GM23338 (cell line): ENCODE measurements at regions not wholly inside any gene's neighbourhood (a gene's known extent, or its start where the extent isn't known, plus 50 kb on each side); places are given as distances from the start of the nearest gene placed in this dataset.

ENCODE experiments used
- ATAC-seq: fragments of 200-7000 bp; cut with Tn5 transposase; 3 replicates; pipeline ENCODE4 v1.9.1; 2020
- DNase-seq: peaks from one replicate; pipeline ENCODE4 v3.0.0-alpha.2; 2015; ENCODE audit warnings: low spot score
- H2AFZ ChIP-seq: fragments of 200-600 bp; sonication (generic); 2 replicates; pipeline ENCODE4 v1.8.0; 2016; ENCODE audit warnings: antibody characterized with exemption, mild to moderate bottlenecking, moderate library complexity
- H3F3A ChIP-seq: fragments of 200-600 bp; sonication (generic); replicated peaks from 2 replicates; pipeline ENCODE4 v1.8.0; 2017; ENCODE audit warnings: antibody characterized with exemption, mixed run types, low read depth
- H3K27ac ChIP-seq: fragments of 200-600 bp; sonication (generic); 2 replicates; pipeline ENCODE4 v1.6.1; 2016; ENCODE audit warnings: low read depth
- H3K27me3 ChIP-seq: fragments of 200-600 bp; sonication (generic); 2 replicates; pipeline ENCODE4 v1.8.0; 2016; ENCODE audit warnings: mild to moderate bottlenecking, mixed run types, moderate library complexity; ENCODE audit not compliant: insufficient read depth
- H3K36me3 ChIP-seq: fragments of 200-600 bp; sonication (generic); 2 replicates; pipeline ENCODE4 v1.8.0; 2016; ENCODE audit warnings: mild to moderate bottlenecking; ENCODE audit not compliant: insufficient read depth
- H3K4me1 ChIP-seq: fragments of 200-600 bp; sonication (generic); 2 replicates; pipeline ENCODE4 v1.8.0; 2016; ENCODE audit warnings: mild to moderate bottlenecking, moderate library complexity; ENCODE audit not compliant: insufficient read depth
- H3K4me2 ChIP-seq: fragments of 200-600 bp; sonication (generic); 2 replicates; pipeline ENCODE4 v1.7.1; 2017; ENCODE audit warnings: mixed run types
- H3K4me3 ChIP-seq: fragments of 200-600 bp; sonication (generic); 2 replicates; pipeline ENCODE4 v1.6.1; 2016; ENCODE audit warnings: mixed run types
- H3K79me2 ChIP-seq: fragments of 200-600 bp; sonication (generic); replicated peaks from 2 replicates; pipeline ENCODE4 v1.8.0; 2017; ENCODE audit warnings: mild to moderate bottlenecking; ENCODE audit not compliant: insufficient read depth
- H3K9me2 ChIP-seq: fragments of 200-600 bp; sonication (generic); 2 replicates; pipeline ENCODE4 v1.8.0; 2017; ENCODE audit not compliant: insufficient read depth
- H4K20me1 ChIP-seq: fragments of 200-600 bp; sonication (generic); replicated peaks from 2 replicates; pipeline ENCODE4 v1.8.0; 2017; ENCODE audit warnings: mild to moderate bottlenecking; ENCODE audit not compliant: insufficient read depth
- H3K27ac Mint-ChIP-seq: 2 replicates; pipeline ENCODE4 v1.8.0; 2020; ENCODE audit warnings: inconsistent platforms, mild to moderate bottlenecking, moderate library complexity, mixed read lengths
- H3K27me3 Mint-ChIP-seq: 3 replicates; pipeline ENCODE4 v1.8.0; 2022; ENCODE audit warnings: low read depth, mild to moderate bottlenecking, moderate library complexity, mixed read lengths, inconsistent platforms; ENCODE audit not compliant: insufficient read depth, poor library complexity
- H3K36me3 Mint-ChIP-seq: 3 replicates; pipeline ENCODE4 v1.8.0; 2021; ENCODE audit warnings: low read depth, mild to moderate bottlenecking, inconsistent platforms, moderate library complexity, mixed read lengths
- H3K4me1 Mint-ChIP-seq: 3 replicates; pipeline ENCODE4 v1.8.0; 2020; ENCODE audit warnings: mild to moderate bottlenecking, inconsistent platforms, mixed read lengths
- H3K4me3 Mint-ChIP-seq: 3 replicates; pipeline ENCODE4 v1.8.0; 2021; ENCODE audit warnings: moderate library complexity, mild to moderate bottlenecking, inconsistent platforms, mixed read lengths
- H3K9me3 Mint-ChIP-seq: 3 replicates; pipeline ENCODE4 v1.8.0; 2020; ENCODE audit warnings: moderate library complexity, mild to moderate bottlenecking, inconsistent platforms, mixed read lengths
- CREB1 ChIP-seq: fragments of 250-450 bp; sonication (Bioruptor Pico); IDR thresholded peaks from 2 replicates; pipeline ENCODE4 v1.5.0; 2020; ENCODE audit warnings: low read depth, mild to moderate bottlenecking, moderate library complexity
- ETS1 ChIP-seq: IDR thresholded peaks from 2 replicates; pipeline ENCODE4 v1.6.1; 2016; ENCODE audit warnings: antibody characterized with exemption
- EZH2 ChIP-seq: fragments of 200-600 bp; sonication (generic); IDR thresholded peaks from one replicate; pipeline ENCODE4 v1.8.0; 2017; ENCODE audit warnings: antibody characterized with exemption, mild to moderate bottlenecking, low read depth; ENCODE audit not compliant: unreplicated experiment
- EZH2phosphoT487 ChIP-seq: fragments of 200-600 bp; sonication (generic); IDR thresholded peaks from one replicate; pipeline ENCODE4 v1.8.1; 2018; ENCODE audit warnings: antibody characterized with exemption; ENCODE audit not compliant: unreplicated experiment
- JUNB ChIP-seq: IDR thresholded peaks from one replicate; pipeline ENCODE4 v1.6.1; 2016; ENCODE audit warnings: antibody characterized with exemption; ENCODE audit not compliant: unreplicated experiment
- NANOG ChIP-seq: IDR thresholded peaks from 2 replicates; pipeline ENCODE4 v1.6.1; 2016; ENCODE audit warnings: antibody characterized with exemption, borderline replicate concordance
- POLR2AphosphoS5 ChIP-seq: IDR thresholded peaks from 2 replicates; pipeline ENCODE4 v1.6.1; 2016; ENCODE audit warnings: antibody characterized with exemption, low read depth
- STAT1 ChIP-seq: IDR thresholded peaks from one replicate; pipeline ENCODE4 v1.6.1; 2016; ENCODE audit warnings: antibody characterized with exemption; ENCODE audit not compliant: unreplicated experiment
- ZNF114 ChIP-seq: fragments of 250-450 bp; sonication (Bioruptor Pico); IDR thresholded peaks from 2 replicates; pipeline ENCODE4 v1.5.0; 2020; ENCODE audit warnings: mild to moderate bottlenecking, moderate library complexity
- ZNF331 ChIP-seq: fragments of 250-450 bp; sonication (Bioruptor Pico); IDR thresholded peaks from 2 replicates; pipeline ENCODE4 v1.5.0; 2020; ENCODE audit warnings: low read depth, mild to moderate bottlenecking, moderate library complexity
- ZNF462 ChIP-seq: fragments of 250-450 bp; sonication (Bioruptor Pico); IDR thresholded peaks from 2 replicates; pipeline ENCODE4 v1.5.0; 2020; ENCODE audit warnings: mild to moderate bottlenecking, moderate library complexity
- TF ChIP-seq, protein P1 (sequence below): IDR thresholded peaks from one replicate; pipeline ENCODE4 v1.6.1; 2018; ENCODE audit warnings: antibody characterized with exemption; ENCODE audit not compliant: unreplicated experiment
- TF ChIP-seq, protein P2 (sequence below), 2 experiments: fragments of 200-600 bp in 1 of 2; sonication (generic) in 1 of 2; conservative IDR thresholded peaks; 2 replicates each; pipeline versions ENCODE4 v1.5.1 to v1.6.1; 2016 to 2017; ENCODE audit warnings: antibody characterized with exemption in 2 of 2, low read depth in 2 of 2, mild to moderate bottlenecking in 2 of 2, moderate library complexity in 1 of 2

DNA sequence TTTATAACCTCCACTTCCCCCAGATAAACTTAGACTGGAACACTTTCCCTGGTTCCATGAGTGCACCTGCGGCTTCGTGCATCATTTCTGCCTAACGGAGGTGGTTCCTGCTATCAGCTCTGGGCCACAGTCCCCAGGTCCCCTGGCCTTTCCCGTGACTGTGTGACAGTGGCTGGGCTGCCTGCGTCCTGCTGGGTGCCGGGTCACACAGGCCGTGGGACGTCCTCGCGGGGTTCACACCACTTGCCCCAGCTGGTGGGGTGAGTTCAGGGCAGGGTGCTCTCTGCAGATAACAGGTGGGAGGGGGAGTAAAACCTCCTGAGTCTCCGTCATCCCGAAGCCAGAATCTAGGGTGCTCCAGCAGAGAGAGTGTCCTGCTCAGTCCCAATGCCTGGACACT lies 58.7 kb upstream of the CFAP46 start:
- TF ChIP-seq EZH2 (no peak), CREB1 (CRISPR knock-in tag) (no peak), ZNF114 (no peak), EZH2phosphoT487 (no peak), ZNF331 (no peak), ZNF462 (CRISPR knock-in tag) (no peak), POLR2AphosphoS5 (no peak), NANOG (no peak), STAT1 (no peak), ETS1 (no peak), JUNB (no peak)
- TF ChIP-seq, protein P1, sequence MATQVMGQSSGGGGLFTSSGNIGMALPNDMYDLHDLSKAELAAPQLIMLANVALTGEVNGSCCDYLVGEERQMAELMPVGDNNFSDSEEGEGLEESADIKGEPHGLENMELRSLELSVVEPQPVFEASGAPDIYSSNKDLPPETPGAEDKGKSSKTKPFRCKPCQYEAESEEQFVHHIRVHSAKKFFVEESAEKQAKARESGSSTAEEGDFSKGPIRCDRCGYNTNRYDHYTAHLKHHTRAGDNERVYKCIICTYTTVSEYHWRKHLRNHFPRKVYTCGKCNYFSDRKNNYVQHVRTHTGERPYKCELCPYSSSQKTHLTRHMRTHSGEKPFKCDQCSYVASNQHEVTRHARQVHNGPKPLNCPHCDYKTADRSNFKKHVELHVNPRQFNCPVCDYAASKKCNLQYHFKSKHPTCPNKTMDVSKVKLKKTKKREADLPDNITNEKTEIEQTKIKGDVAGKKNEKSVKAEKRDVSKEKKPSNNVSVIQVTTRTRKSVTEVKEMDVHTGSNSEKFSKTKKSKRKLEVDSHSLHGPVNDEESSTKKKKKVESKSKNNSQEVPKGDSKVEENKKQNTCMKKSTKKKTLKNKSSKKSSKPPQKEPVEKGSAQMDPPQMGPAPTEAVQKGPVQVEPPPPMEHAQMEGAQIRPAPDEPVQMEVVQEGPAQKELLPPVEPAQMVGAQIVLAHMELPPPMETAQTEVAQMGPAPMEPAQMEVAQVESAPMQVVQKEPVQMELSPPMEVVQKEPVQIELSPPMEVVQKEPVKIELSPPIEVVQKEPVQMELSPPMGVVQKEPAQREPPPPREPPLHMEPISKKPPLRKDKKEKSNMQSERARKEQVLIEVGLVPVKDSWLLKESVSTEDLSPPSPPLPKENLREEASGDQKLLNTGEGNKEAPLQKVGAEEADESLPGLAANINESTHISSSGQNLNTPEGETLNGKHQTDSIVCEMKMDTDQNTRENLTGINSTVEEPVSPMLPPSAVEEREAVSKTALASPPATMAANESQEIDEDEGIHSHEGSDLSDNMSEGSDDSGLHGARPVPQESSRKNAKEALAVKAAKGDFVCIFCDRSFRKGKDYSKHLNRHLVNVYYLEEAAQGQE, result no peak
- TF ChIP-seq, protein P2, sequence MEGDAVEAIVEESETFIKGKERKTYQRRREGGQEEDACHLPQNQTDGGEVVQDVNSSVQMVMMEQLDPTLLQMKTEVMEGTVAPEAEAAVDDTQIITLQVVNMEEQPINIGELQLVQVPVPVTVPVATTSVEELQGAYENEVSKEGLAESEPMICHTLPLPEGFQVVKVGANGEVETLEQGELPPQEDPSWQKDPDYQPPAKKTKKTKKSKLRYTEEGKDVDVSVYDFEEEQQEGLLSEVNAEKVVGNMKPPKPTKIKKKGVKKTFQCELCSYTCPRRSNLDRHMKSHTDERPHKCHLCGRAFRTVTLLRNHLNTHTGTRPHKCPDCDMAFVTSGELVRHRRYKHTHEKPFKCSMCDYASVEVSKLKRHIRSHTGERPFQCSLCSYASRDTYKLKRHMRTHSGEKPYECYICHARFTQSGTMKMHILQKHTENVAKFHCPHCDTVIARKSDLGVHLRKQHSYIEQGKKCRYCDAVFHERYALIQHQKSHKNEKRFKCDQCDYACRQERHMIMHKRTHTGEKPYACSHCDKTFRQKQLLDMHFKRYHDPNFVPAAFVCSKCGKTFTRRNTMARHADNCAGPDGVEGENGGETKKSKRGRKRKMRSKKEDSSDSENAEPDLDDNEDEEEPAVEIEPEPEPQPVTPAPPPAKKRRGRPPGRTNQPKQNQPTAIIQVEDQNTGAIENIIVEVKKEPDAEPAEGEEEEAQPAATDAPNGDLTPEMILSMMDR (conservative IDR thresholded peaks at IDR 0.05; ENCODE audit: low read depth in 2 of 2), result no peak
- Histone ChIP-seq H3K4me1 (no peaks in the 10 kb centered on the region), H3F3A (no peaks in the 10 kb centered on the region), H3K4me3 (no peak overlapping the region), H3K36me3 (no peaks in the 10 kb centered on the region), H3K27me3 (no peaks in the 10 kb centered on the region), H2AFZ (no peak overlapping the region), H3K4me2 (no peak overlapping the region), H4K20me1 (no peaks in the 10 kb centered on the region), H3K79me2 (no peaks in the 10 kb centered on the region), H3K27ac (no peak overlapping the region), H3K9me2 (no peaks in the 10 kb centered on the region)
- no peaks in the 10 kb centered on the region for H3K9me3 Mint-ChIP-seq
- no peaks in the 10 kb centered on the region; the same call in 2 of the 3 replicates for H3K36me3 Mint-ChIP-seq
- no peak overlapping the region for H3K4me3 Mint-ChIP-seq
- peaks cover 4% of the 10 kb centered on the region; the same call in 2 of the 3 replicates for H3K4me1 Mint-ChIP-seq
- DNase-seq (no peak), ATAC-seq (no peak)
- no peak overlapping the region for H3K27ac Mint-ChIP-seq
- no peaks in the 10 kb centered on the region for H3K27me3 Mint-ChIP-seq
